ENCODE measurements at regions not wholly inside any gene's neighbourhood (a gene's known extent, or its start where the extent isn't known, plus 50 kb on each side); places are given as distances from the start of the nearest gene placed in this dataset.

GRCh38 chr2:37576831-37577230 lies 94.6 kb downstream of the CDC42EP3 start:
- TF ChIP-seq, protein P1, sequence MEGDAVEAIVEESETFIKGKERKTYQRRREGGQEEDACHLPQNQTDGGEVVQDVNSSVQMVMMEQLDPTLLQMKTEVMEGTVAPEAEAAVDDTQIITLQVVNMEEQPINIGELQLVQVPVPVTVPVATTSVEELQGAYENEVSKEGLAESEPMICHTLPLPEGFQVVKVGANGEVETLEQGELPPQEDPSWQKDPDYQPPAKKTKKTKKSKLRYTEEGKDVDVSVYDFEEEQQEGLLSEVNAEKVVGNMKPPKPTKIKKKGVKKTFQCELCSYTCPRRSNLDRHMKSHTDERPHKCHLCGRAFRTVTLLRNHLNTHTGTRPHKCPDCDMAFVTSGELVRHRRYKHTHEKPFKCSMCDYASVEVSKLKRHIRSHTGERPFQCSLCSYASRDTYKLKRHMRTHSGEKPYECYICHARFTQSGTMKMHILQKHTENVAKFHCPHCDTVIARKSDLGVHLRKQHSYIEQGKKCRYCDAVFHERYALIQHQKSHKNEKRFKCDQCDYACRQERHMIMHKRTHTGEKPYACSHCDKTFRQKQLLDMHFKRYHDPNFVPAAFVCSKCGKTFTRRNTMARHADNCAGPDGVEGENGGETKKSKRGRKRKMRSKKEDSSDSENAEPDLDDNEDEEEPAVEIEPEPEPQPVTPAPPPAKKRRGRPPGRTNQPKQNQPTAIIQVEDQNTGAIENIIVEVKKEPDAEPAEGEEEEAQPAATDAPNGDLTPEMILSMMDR (IDR thresholded peaks at IDR 0.05), result no peak
- TF ChIP-seq POLR2A (IDR thresholded peaks at IDR 0.05), result no peak
